Endothelial cell of umbilical vein (primary cell): ENCODE measurements at regions not wholly inside any gene's neighbourhood (a gene's known extent, or its start where the extent isn't known, plus 50 kb on each side); places are given as distances from the start of the nearest gene placed in this dataset.
A peak's percentile ranks its signal among the peaks of the same experiment; 100 is the strongest.

ENCODE experiments used
- BruUV-seq: library from RNA; stranded (reverse); fragments of 400-500 nt; replicated peaks from 2 replicates; lab custom pipeline; 2021; lab: Mats Ljungman, UMichigan
- CTCF ChIA-PET: fragments of 300-600, 350-600 bp; sonication (Branson Sonifier 250); formaldehyde crosslinking; loops from one replicate; lab custom pipeline; 2021; ENCODE audit warnings: antibody characterized with exemption, inconsistent platforms; lab: Charles Lee
- POLR2A ChIA-PET: fragments of 300-600, 350-600 bp; sonication (Branson Sonifier 250); formaldehyde crosslinking; loops from one replicate; lab custom pipeline; 2021; ENCODE audit warnings: antibody characterized with exemption, inconsistent platforms; lab: Charles Lee
- DNase-seq: peaks from one replicate; pipeline ENCODE4 v3.0.0-alpha.2; 2011; ENCODE audit warnings: low read depth, low spot score
- FAIRE-seq: peaks from 2 replicates; lab custom pipeline; 2011; peaks lifted over from hg19 to GRCh38; lab: Jason Lieb, UNC
- H2AFZ ChIP-seq: 2 replicates; pipeline ENCODE4 v1.6.0; 2012; ENCODE audit warnings: low read depth, low read length, control low read depth, inconsistent platforms
- H3K27ac ChIP-seq: 2 replicates; pipeline ENCODE4 v1.5.1; 2011; ENCODE audit warnings: low read depth, mild to moderate bottlenecking, control low read depth, low read length, moderate library complexity; ENCODE audit not compliant: insufficient read depth
- H3K27me3 ChIP-seq, 2 experiments: 2 replicates each; pipeline versions ENCODE4 v1.6.0 to v1.6.1; 2011; ENCODE audit warnings: low read length in 2 of 2, mixed read lengths in 1 of 2; ENCODE audit not compliant: control insufficient read depth in 2 of 2, insufficient read depth in 2 of 2
- H3K36me3 ChIP-seq, 2 experiments: 2 replicates in 1 of 2; 3 replicates in 1 of 2; pipeline ENCODE4 v1.5.1; 2011; ENCODE audit warnings: low read length in 2 of 2, mild to moderate bottlenecking in 1 of 2, moderate library complexity in 1 of 2; ENCODE audit not compliant: control insufficient read depth in 2 of 2, insufficient read depth in 2 of 2; ENCODE audit errors: extremely low read depth in 1 of 2
- H3K4me1 ChIP-seq: 3 replicates; pipeline ENCODE4 v1.5.1; 2011; ENCODE audit warnings: mild to moderate bottlenecking, low read length; ENCODE audit not compliant: control insufficient read depth, insufficient read depth; ENCODE audit errors: extremely low read depth
- H3K4me2 ChIP-seq: 2 replicates; pipeline ENCODE4 v1.6.1; 2011; ENCODE audit warnings: low read length, control low read depth, mixed read lengths; ENCODE audit not compliant: insufficient read depth
- H3K4me3 ChIP-seq, 3 experiments: fragments of 200-600 bp in 1 of 3; sonication (generic), shearing (Covaris generic) in 1 of 3; replicated peaks in 1 of 3; 2 replicates each; pipeline ENCODE4 v1.5.1; 2011 to 2016; ENCODE audit warnings: control low read depth in 3 of 3, low read length in 3 of 3, mild to moderate bottlenecking in 2 of 3, inconsistent platforms in 1 of 3, low read depth in 1 of 3, moderate library complexity in 1 of 3; ENCODE audit not compliant: insufficient read depth in 1 of 3
- H3K79me2 ChIP-seq: 2 replicates; pipeline ENCODE4 v1.6.0; 2012; ENCODE audit warnings: low read length, inconsistent platforms; ENCODE audit not compliant: control insufficient read depth, insufficient read depth
- H3K9ac ChIP-seq: replicated peaks from 2 replicates; pipeline ENCODE3; 2011; ENCODE audit warnings: low read length, control low read depth; ENCODE audit not compliant: insufficient read depth; ENCODE audit errors: extremely low read depth
- H3K9me1 ChIP-seq: replicated peaks from 3 replicates; pipeline ENCODE4 v1.6.0; 2011; ENCODE audit warnings: mild to moderate bottlenecking, low read length; ENCODE audit not compliant: control insufficient read depth, insufficient read depth; ENCODE audit errors: extremely low read depth
- H3K9me3 ChIP-seq: replicated peaks from 2 replicates; pipeline ENCODE4 v1.5.1; 2012; ENCODE audit warnings: low read length, inconsistent platforms; ENCODE audit not compliant: control insufficient read depth, insufficient read depth
- H4K20me1 ChIP-seq: replicated peaks from 2 replicates; pipeline ENCODE3; 2011; ENCODE audit warnings: mild to moderate bottlenecking, low read length; ENCODE audit not compliant: control insufficient read depth, insufficient read depth; ENCODE audit errors: extremely low read depth
- EZH2 ChIP-seq: IDR thresholded peaks from 2 replicates; pipeline ENCODE4 v1.6.1; 2012; ENCODE audit warnings: borderline replicate concordance, low read depth, mild to moderate bottlenecking, moderate library complexity, low read length, inconsistent platforms; ENCODE audit not compliant: severe bottlenecking
- FOS ChIP-seq: IDR thresholded peaks from 2 replicates; pipeline ENCODE4 v1.6.1; 2011; ENCODE audit warnings: mild to moderate bottlenecking, low read length, moderate library complexity, borderline replicate concordance; ENCODE audit not compliant: insufficient read depth
- GATA2 ChIP-seq: IDR thresholded peaks from 2 replicates; pipeline ENCODE4 v1.7.0; 2011; ENCODE audit warnings: low read depth, mild to moderate bottlenecking, moderate library complexity, mixed read lengths, low read length; ENCODE audit not compliant: insufficient read length, insufficient read depth
- JUN ChIP-seq: IDR thresholded peaks from 2 replicates; pipeline ENCODE4 v1.6.1; 2011; ENCODE audit warnings: borderline replicate concordance, low read depth; ENCODE audit not compliant: insufficient read length, insufficient read depth
- MYC ChIP-seq: IDR thresholded peaks from one replicate; pipeline ENCODE4 v1.6.1; 2011; ENCODE audit warnings: mild to moderate bottlenecking, low read depth, low read length
- POLR2A ChIP-seq: IDR thresholded peaks from 2 replicates; pipeline ENCODE4 v1.6.1; 2012; ENCODE audit warnings: low read depth, mild to moderate bottlenecking, control low read depth, low read length
- POLR2AphosphoS5 ChIP-seq: IDR thresholded peaks from 2 replicates; pipeline ENCODE4 v1.6.1; 2012; ENCODE audit warnings: low read depth, mild to moderate bottlenecking, control low read depth, low read length, moderate library complexity; ENCODE audit not compliant: insufficient read depth
- dilution Hi-C: fragments of 300-500 bp; cut with MboI; formaldehyde crosslinking; loops from one replicate; pipeline ENCODE4 v1.15.0; 2019; ENCODE audit warnings: low sequenced_read_pairs; ENCODE audit not compliant: extremely low pct_ligation_motif_present
- intact Hi-C: fragments of 100-400 bp; cut with micrococcal nuclease; formaldehyde crosslinking; loops from one replicate; pipeline ENCODE4 v1.10.0; 2022
- TF ChIP-seq, protein P1 (sequence below): IDR thresholded peaks from 2 replicates; pipeline ENCODE4 v1.6.1; 2011; ENCODE audit not compliant: insufficient read depth, insufficient read length
- TF ChIP-seq, protein P2 (sequence below), 2 donors: IDR thresholded peaks; 1 replicate in 1 of 2; 2 replicates in 1 of 2; pipeline ENCODE4 v1.5.1; 2011; ENCODE audit warnings: low read length in 2 of 2, mild to moderate bottlenecking in 2 of 2, moderate library complexity in 2 of 2, control low read depth in 1 of 2, inconsistent platforms in 1 of 2, low read depth in 1 of 2; ENCODE audit not compliant: insufficient read depth in 1 of 2; ENCODE audit errors: extremely low read depth in 1 of 2

DNA sequence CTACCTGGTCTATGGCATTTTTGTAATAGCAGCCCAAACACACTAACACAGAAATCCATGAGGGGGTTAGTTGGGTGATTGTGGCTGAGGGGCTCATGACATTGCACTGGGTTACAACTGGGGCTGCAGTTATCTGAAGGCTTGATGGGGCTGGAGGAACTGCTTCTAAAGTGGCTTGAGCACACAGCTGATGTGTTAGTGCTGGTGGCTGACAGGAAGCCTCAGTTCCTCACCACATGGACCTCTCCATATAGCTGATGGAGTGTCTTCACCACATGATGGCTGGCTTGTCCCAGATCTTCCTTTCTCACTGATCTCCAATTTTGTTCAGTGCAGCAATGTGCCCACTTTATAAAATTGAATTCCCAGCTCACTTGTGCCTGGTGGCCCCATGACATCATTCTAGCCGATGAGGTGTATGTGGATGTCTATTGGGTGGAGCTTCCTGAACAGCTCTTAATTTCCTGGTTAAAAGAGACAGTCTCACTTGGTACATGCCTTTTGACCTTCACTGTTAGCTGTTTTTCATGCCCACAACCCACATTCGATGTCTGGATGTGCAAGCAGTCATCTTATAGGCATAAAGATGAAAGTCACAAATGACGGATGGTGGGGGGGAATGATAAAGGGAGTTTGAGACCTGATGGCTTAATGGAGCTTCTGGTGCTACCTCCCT lies 166.9 kb upstream of the BMPER start:
- Histone ChIP-seq H4K20me1 (no peaks in the 10 kb centered on the region), H3K79me2 (no peaks in the 10 kb centered on the region), H2AFZ (peak overlapping the region; percentile 30), H3K27me3 (no peaks in the 10 kb centered on the region), H3K36me3 (no peaks in the 10 kb centered on the region), H3K9me3 (no peaks in the 10 kb centered on the region), H3K4me2 (no peak overlapping the region), H3K9me1 (no peaks in the 10 kb centered on the region), H3K4me3 (no peak overlapping the region), H3K4me1 (peaks cover 13% of the 10 kb centered on the region), H3K27ac (no peak overlapping the region), H3K9ac (no peak overlapping the region)
- no TSS peak for BruUV-seq
- CTCF ChIA-PET, result interaction anchor here (0.8 to 1.6 kb wide), 4 partner anchors 15 to 1068 kb away, joined by 3 to 7 read pairs (median 3); no protein-coding TSS in a partner anchor
- DNase-seq (no peak), FAIRE-seq (no peak)
- POLR2A ChIA-PET, result no interaction called here
- TF ChIP-seq POLR2A, result no peak
- no peak for TF ChIP-seq GATA2
- no peak for TF ChIP-seq EZH2
- TF ChIP-seq POLR2AphosphoS5, result no peak
- no peak for TF ChIP-seq MYC
- no peak for TF ChIP-seq FOS
- TF ChIP-seq, protein P1, sequence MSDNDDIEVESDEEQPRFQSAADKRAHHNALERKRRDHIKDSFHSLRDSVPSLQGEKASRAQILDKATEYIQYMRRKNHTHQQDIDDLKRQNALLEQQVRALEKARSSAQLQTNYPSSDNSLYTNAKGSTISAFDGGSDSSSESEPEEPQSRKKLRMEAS, result no peak
- TF ChIP-seq JUN, result no peak
- TF ChIP-seq, protein P2, sequence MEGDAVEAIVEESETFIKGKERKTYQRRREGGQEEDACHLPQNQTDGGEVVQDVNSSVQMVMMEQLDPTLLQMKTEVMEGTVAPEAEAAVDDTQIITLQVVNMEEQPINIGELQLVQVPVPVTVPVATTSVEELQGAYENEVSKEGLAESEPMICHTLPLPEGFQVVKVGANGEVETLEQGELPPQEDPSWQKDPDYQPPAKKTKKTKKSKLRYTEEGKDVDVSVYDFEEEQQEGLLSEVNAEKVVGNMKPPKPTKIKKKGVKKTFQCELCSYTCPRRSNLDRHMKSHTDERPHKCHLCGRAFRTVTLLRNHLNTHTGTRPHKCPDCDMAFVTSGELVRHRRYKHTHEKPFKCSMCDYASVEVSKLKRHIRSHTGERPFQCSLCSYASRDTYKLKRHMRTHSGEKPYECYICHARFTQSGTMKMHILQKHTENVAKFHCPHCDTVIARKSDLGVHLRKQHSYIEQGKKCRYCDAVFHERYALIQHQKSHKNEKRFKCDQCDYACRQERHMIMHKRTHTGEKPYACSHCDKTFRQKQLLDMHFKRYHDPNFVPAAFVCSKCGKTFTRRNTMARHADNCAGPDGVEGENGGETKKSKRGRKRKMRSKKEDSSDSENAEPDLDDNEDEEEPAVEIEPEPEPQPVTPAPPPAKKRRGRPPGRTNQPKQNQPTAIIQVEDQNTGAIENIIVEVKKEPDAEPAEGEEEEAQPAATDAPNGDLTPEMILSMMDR (IDR thresholded peaks at IDR 0.05; ENCODE audit: extremely low read depth in 1 of 2, insufficient read depth in 1 of 2, low read depth in 1 of 2, low read length in 2 of 2), result no peak
- intact Hi-C loops (no loop called here), dilution Hi-C loops (no loop called here)
